GM12875 (cell line): ENCODE measurements at regions not wholly inside any gene's neighbourhood (a gene's known extent, or its start where the extent isn't known, plus 50 kb on each side); places are given as distances from the start of the nearest gene placed in this dataset.

ENCODE experiments used
- H3K4me3 ChIP-seq: one replicate; pipeline ENCODE4 v1.5.1; 2011; ENCODE audit warnings: low read depth, low read length, control low read depth
- CTCF ChIP-seq: IDR thresholded peaks from 2 replicates; pipeline ENCODE4 v1.5.1; 2011; ENCODE audit warnings: low read depth, mild to moderate bottlenecking, control low read depth, inconsistent platforms, low read length, moderate library complexity, borderline replicate concordance; ENCODE audit not compliant: insufficient read depth

- TF ChIP-seq CTCF: no peak
- no peak overlapping the region for H3K4me3 ChIP-seq
Observed at GRCh38 chrX:10983526-10983925, 127.6 kb upstream of the HCCS start.

- no peak for TF ChIP-seq CTCF
- H3K4me3 ChIP-seq: no peak overlapping the region
Observed at GRCh38 chrX:10984213-10984612, 126.9 kb upstream of the HCCS start.

GRCh38 chrX:10986616-10987015, 124.5 kb upstream of the HCCS start:
- no peak for TF ChIP-seq CTCF
- H3K4me3 ChIP-seq: no peak overlapping the region

GRCh38 chrX:10988653-10989052, 122.5 kb upstream of the HCCS start:
- TF ChIP-seq CTCF: no peak
- no peak overlapping the region for H3K4me3 ChIP-seq

- no peak for TF ChIP-seq CTCF
- H3K4me3 ChIP-seq: no peak overlapping the region
Observed at GRCh38 chrX:10989386-10989785, 121.7 kb upstream of the HCCS start.

- TF ChIP-seq CTCF: no peak
- H3K4me3 ChIP-seq: no peak overlapping the region
Observed at GRCh38 chrX:10990418-10990817, 120.7 kb upstream of the HCCS start.

GRCh38 chrX:10990976-10991375, 120.2 kb upstream of the HCCS start:
- TF ChIP-seq CTCF: no peak
- no peak overlapping the region for H3K4me3 ChIP-seq
